ENCODE measurements at regions not wholly inside any gene's neighbourhood (a gene's known extent, or its start where the extent isn't known, plus 50 kb on each side); places are given as distances from the start of the nearest gene placed in this dataset.

DNA sequence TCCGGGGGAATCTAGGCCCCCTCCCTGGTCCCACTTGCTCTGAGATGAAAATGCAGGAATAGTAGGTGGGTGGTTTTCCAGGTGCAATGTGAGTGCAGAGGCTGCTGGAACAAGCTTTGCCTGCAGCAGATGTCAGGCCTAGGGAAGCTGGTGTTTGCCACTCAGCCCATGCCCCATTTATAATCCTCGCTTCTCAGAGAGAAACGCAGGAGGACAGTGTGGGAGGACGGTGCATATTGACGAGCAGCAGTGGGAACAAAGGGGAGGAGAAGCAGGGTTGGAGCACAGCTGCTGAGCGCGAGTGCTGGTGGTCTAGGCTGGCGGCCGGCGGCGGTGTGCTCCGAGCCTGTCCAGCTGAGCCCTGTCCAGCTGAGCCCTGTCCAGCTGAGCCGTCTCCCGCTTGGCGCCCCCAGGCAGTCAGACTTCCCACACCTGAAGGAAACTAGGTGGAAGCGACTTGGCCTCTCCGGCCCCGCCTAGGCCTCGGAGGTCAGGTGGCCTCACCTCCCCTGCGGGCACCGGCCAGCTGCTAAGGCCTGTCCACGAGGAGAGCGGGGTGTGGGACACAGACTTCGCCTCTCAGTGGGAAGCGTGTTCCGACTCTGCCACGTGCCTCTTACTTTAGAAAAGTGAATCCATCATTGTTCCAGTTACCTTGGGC, 49.7 kb upstream of the FRMD1 start:
- Mint-ChIP-seq H3K36me3 (ENCODE audit: insufficient read depth in 1 of 3, low read depth in 3 of 3) (no peaks in the 10 kb centered on the region), H3K9me3 (no peaks in the 10 kb centered on the region), H3K4me3 (no peak overlapping the region), H3K27ac (no peak overlapping the region), H3K4me1 (peaks cover 34 to 39% of the 10 kb centered on the region in 2 experiments), H3K27me3 (ENCODE audit: low read depth) (peaks cover 32% of the 10 kb centered on the region)
- Histone ChIP-seq H2BK15ac (ENCODE audit: low read depth, low read length) (no peak overlapping the region), H3K27me3 (ENCODE audit: insufficient read depth, low read length) (no peaks in the 10 kb centered on the region), H3K23ac (ENCODE audit: insufficient read length, low read depth, low read length) (no peak overlapping the region), H4K91ac (ENCODE audit: insufficient read length, low read depth, low read length) (no peak overlapping the region), H4K20me1 (ENCODE audit: control insufficient read depth, insufficient read depth, insufficient read length) (no peaks in the 10 kb centered on the region), H3K4ac (ENCODE audit: low read depth, low read length) (no peak overlapping the region), H2AK5ac (ENCODE audit: insufficient read length, low read length) (no peak overlapping the region), H2BK5ac (ENCODE audit: insufficient read length, low read length) (no peak overlapping the region), H3K56ac (ENCODE audit: insufficient read length, low read depth, low read length) (no peak overlapping the region), H3K79me2 (ENCODE audit: insufficient read depth, low read length) (no peaks in the 10 kb centered on the region), H3K27ac (ENCODE audit: insufficient read length, low read depth, low read length) (no peak overlapping the region), H2BK20ac (ENCODE audit: low read depth, low read length, poor library complexity, severe bottlenecking) (no peak overlapping the region), H2AFZ (ENCODE audit: low read length) (no peak overlapping the region), H4K8ac (replicated peaks; ENCODE audit: insufficient read length, low read depth, low read length) (no peak overlapping the region), H3T11ph (ENCODE audit: low read length) (no peak overlapping the region), H2BK12ac (ENCODE audit: insufficient read length, low read depth, low read length) (no peak overlapping the region), H3K79me1 (ENCODE audit: insufficient read depth, low read depth, low read length, poor library complexity, severe bottlenecking) (no peaks in the 10 kb centered on the region), H2BK120ac (ENCODE audit: low read depth, low read length, poor library complexity, severe bottlenecking) (no peak overlapping the region), H3K9ac (ENCODE audit: extremely low read depth, insufficient read length, low read length) (no peak overlapping the region), H3K4me1 (ENCODE audit: insufficient read depth, low read length) (peaks cover 3% of the 10 kb centered on the region; the same call in 1 of the 2 replicates), H3K23me2 (ENCODE audit: insufficient read length, low read depth, low read length, poor library complexity, severe bottlenecking) (no peaks in the 10 kb centered on the region), H4K5ac (ENCODE audit: insufficient read length, low read depth, low read length) (no peak overlapping the region), H3K4me2 (ENCODE audit: insufficient read depth, insufficient read length, low read length) (no peak overlapping the region), H3K14ac (ENCODE audit: insufficient read depth, low read length) (no peak overlapping the region), H3K9me3 (ENCODE audit: control insufficient read depth, low read depth, low read length) (no peaks in the 10 kb centered on the region), H3K18ac (ENCODE audit: insufficient read length, low read depth, low read length) (no peak overlapping the region)
- no peak for DNase-seq
- TF ChIP-seq CTCF (conservative IDR thresholded peaks at IDR 0.05), result no peak
- no CpG with 5 or more reads among the region's 27 CpGs for WGBS (ENCODE audit: extremely low coverage, insufficient read length, low lambda C conversion rate)
